SK-N-SH (cell line): ENCODE measurements at regions not wholly inside any gene's neighbourhood (a gene's known extent, or its start where the extent isn't known, plus 50 kb on each side); places are given as distances from the start of the nearest gene placed in this dataset.

Experiments
- CTCF ChIA-PET: fragments of 300-600, 350-600 bp; formaldehyde crosslinking; extraction: SDS; loops from one replicate; lab custom pipeline; 2021; lab: Yijun Ruan, JAX
- POLR2A ChIA-PET: fragments of 350-600 bp; sonication (Branson Sonifier 250); formaldehyde crosslinking; extraction: SDS; loops from one replicate; lab custom pipeline; 2020; ENCODE audit warnings: antibody characterized with exemption, inconsistent platforms; lab: Yijun Ruan, JAX
- DNase-seq: peaks from one replicate; pipeline ENCODE4 v3.0.0; 2012
- H2AFZ ChIP-seq: fragments of 200-600 bp; sonication (generic); 2 replicates; pipeline ENCODE4 v1.8.1; 2016; ENCODE audit warnings: antibody characterized with exemption, mild to moderate bottlenecking, low read depth
- H3F3A ChIP-seq: fragments of 200-600 bp; sonication (generic); replicated peaks from 2 replicates; pipeline ENCODE3; 2016; ENCODE audit warnings: antibody characterized with exemption, mild to moderate bottlenecking; ENCODE audit not compliant: insufficient read depth
- H3K27ac ChIP-seq, 2 experiments: fragments of 200-500 bp in 1 of 2; fragments of 200-600 bp in 1 of 2; sonication (Bioruptor generic) in 1 of 2; sonication (generic), shearing (Covaris generic) in 1 of 2; 2 replicates each; pipeline versions ENCODE4 v1.5.1 to v1.6.1; 2014 to 2016; ENCODE audit warnings: low read depth in 2 of 2, inconsistent platforms in 1 of 2, low read length in 1 of 2, mild to moderate bottlenecking in 1 of 2, mixed read lengths in 1 of 2
- H3K27me3 ChIP-seq: fragments of 200-600 bp; sonication (generic), shearing (Covaris generic); 2 replicates; pipeline ENCODE4 v1.6.1; 2016; ENCODE audit warnings: mixed run types; ENCODE audit not compliant: insufficient read depth
- H3K36me3 ChIP-seq, 2 experiments: fragments of 200-500 bp in 1 of 2; fragments of 200-600 bp in 1 of 2; sonication (Bioruptor generic) in 1 of 2; sonication (generic) in 1 of 2; replicated peaks in 1 of 2; 2 replicates each; pipeline versions ENCODE3 to v1.5.1; 2014 to 2016; ENCODE audit warnings: low read length in 1 of 2, mild to moderate bottlenecking in 1 of 2; ENCODE audit not compliant: insufficient read depth in 2 of 2, control insufficient read depth in 1 of 2
- H3K4me1 ChIP-seq, 2 experiments: fragments of 200-500 bp in 1 of 2; fragments of 200-600 bp in 1 of 2; sonication (Bioruptor generic) in 1 of 2; sonication (generic), shearing (Covaris generic) in 1 of 2; 2 replicates each; pipeline versions ENCODE4 v1.5.1 to v1.6.1; 2014 to 2016; ENCODE audit warnings: low read depth in 1 of 2, low read length in 1 of 2, mixed run types in 1 of 2; ENCODE audit not compliant: insufficient read depth in 2 of 2, control insufficient read depth in 1 of 2
- H3K4me2 ChIP-seq: fragments of 200-600 bp; sonication (generic), shearing (Covaris generic); 2 replicates; pipeline ENCODE4 v1.6.1; 2017; ENCODE audit warnings: mixed run types
- H3K4me3 ChIP-seq, 2 experiments: fragments of 200-500 bp in 1 of 2; fragments of 200-600 bp in 1 of 2; sonication (Bioruptor generic) in 1 of 2; sonication (generic), shearing (Covaris generic) in 1 of 2; 2 replicates each; pipeline versions ENCODE4 v1.5.1 to v1.8.1; 2014 to 2016; ENCODE audit warnings: low read depth in 2 of 2, inconsistent platforms in 1 of 2, low read length in 1 of 2, mild to moderate bottlenecking in 1 of 2, mixed read lengths in 1 of 2, moderate library complexity in 1 of 2
- H3K79me2 ChIP-seq: fragments of 200-600 bp; sonication (generic); 2 replicates; pipeline ENCODE4 v1.8.1; 2017; ENCODE audit warnings: mild to moderate bottlenecking; ENCODE audit not compliant: insufficient read depth
- H3K9ac ChIP-seq: fragments of 200-600 bp; sonication (generic); 2 replicates; pipeline ENCODE4 v1.6.1; 2017; ENCODE audit warnings: mixed run types
- H3K9me2 ChIP-seq: fragments of 200-600 bp; sonication (generic); 2 replicates; pipeline ENCODE4 v1.6.1; 2017; ENCODE audit warnings: mixed run types
- H3K9me3 ChIP-seq: fragments of 200-600 bp; sonication (generic); 2 replicates; pipeline ENCODE4 v1.6.1; 2017; ENCODE audit warnings: mixed run types, mild to moderate bottlenecking, moderate library complexity
- H4K20me1 ChIP-seq: fragments of 200-600 bp; sonication (generic); 2 replicates; pipeline ENCODE4 v1.6.1; 2017; ENCODE audit warnings: mild to moderate bottlenecking, mixed run types; ENCODE audit not compliant: insufficient read depth
- ELF1 ChIP-seq: IDR thresholded peaks from 2 replicates; pipeline ENCODE4 v1.4.0; 2012
- EP300 ChIP-seq, 2 experiments: IDR thresholded peaks; 2 replicates each; pipeline versions ENCODE4 v1.4.0 to v1.6.1; 2012; ENCODE audit warnings: borderline replicate concordance in 1 of 2, low read depth in 1 of 2, low read length in 1 of 2
- EZH2phosphoT487 ChIP-seq: fragments of 200-600 bp; sonication (generic); IDR thresholded peaks from 2 replicates; pipeline ENCODE4 v1.6.1; 2017; ENCODE audit warnings: low read depth, mixed run types, mild to moderate bottlenecking, antibody characterized with exemption, moderate library complexity, borderline replicate concordance
- FOXJ3 ChIP-seq: sonication (generic); formaldehyde crosslinking; IDR thresholded peaks from 2 replicates; pipeline ENCODE4 v1.5.1; 2020; ENCODE audit warnings: mild to moderate bottlenecking, missing genetic modification reagents
- GABPA ChIP-seq: IDR thresholded peaks from 2 replicates; pipeline ENCODE4 v1.4.0; 2012; ENCODE audit warnings: low read depth, mild to moderate bottlenecking
- GATA2 ChIP-seq: sonication (generic); formaldehyde crosslinking; IDR thresholded peaks from 2 replicates; pipeline ENCODE4 v1.5.0; 2020; ENCODE audit warnings: mild to moderate bottlenecking, missing genetic modification reagents
- JUND ChIP-seq: IDR thresholded peaks from 2 replicates; pipeline ENCODE4 v1.4.0; 2012
- NRF1 ChIP-seq: IDR thresholded peaks from 2 replicates; pipeline ENCODE4 v1.6.1; 2012; ENCODE audit warnings: low read depth, mild to moderate bottlenecking, low read length
- RAD21 ChIP-seq: IDR thresholded peaks from 2 replicates; pipeline ENCODE4 v1.6.1; 2012; ENCODE audit warnings: mild to moderate bottlenecking, low read length
- RCOR1 ChIP-seq: fragments of 150-350 bp; IDR thresholded peaks from 2 replicates; pipeline ENCODE4 v1.6.1; 2017; ENCODE audit warnings: antibody characterized with exemption, low read length
- SMC3 ChIP-seq: IDR thresholded peaks from 2 replicates; pipeline ENCODE4 v1.6.1; 2012; ENCODE audit warnings: low read depth, low read length, improper control_type of control experiment
- TAF1 ChIP-seq: IDR thresholded peaks from 2 replicates; pipeline ENCODE4 v1.6.1; 2012; ENCODE audit warnings: low read depth, mild to moderate bottlenecking, low read length, moderate library complexity, borderline replicate concordance
- WGBS: methylation state at CpG from one replicate; pipeline ENCODE4 v1.1.6; 2017; ENCODE audit warnings: low lambda C conversion rate; 5-methylcytosine and 5-hydroxymethylcytosine counted together
- TF ChIP-seq, protein P1 (sequence below): IDR thresholded peaks from 2 replicates; pipeline ENCODE4; 2012
- TF ChIP-seq, protein P2 (sequence below): fragments of 150-350 bp; IDR thresholded peaks from 2 replicates; pipeline ENCODE4 v1.6.1; 2016; ENCODE audit warnings: mild to moderate bottlenecking, low read depth, low read length
- TF ChIP-seq, protein P3 (sequence below): IDR thresholded peaks from 2 replicates; pipeline ENCODE4 v1.4.0; 2012; ENCODE audit warnings: low read depth, borderline replicate concordance
- TF ChIP-seq, protein P4 (sequence below): fragments of 200-600 bp; sonication (generic); IDR thresholded peaks from 2 replicates; pipeline ENCODE4 v1.6.1; 2017; ENCODE audit warnings: antibody characterized with exemption, mild to moderate bottlenecking, moderate library complexity
- TF ChIP-seq, protein P5 (sequence below): fragments of 150-350 bp; IDR thresholded peaks from 2 replicates; pipeline ENCODE4 v1.6.1; 2017; ENCODE audit warnings: antibody characterized with exemption, low read length, low read depth, borderline replicate concordance
- TF ChIP-seq, protein P6 (sequence below): IDR thresholded peaks from 2 replicates; pipeline ENCODE4 v1.4.0; 2012; ENCODE audit warnings: low read depth
- TF ChIP-seq, protein P7 (sequence below): IDR thresholded peaks from 2 replicates; pipeline ENCODE4 v1.4.0; 2012; ENCODE audit warnings: low read depth, borderline replicate concordance

DNA sequence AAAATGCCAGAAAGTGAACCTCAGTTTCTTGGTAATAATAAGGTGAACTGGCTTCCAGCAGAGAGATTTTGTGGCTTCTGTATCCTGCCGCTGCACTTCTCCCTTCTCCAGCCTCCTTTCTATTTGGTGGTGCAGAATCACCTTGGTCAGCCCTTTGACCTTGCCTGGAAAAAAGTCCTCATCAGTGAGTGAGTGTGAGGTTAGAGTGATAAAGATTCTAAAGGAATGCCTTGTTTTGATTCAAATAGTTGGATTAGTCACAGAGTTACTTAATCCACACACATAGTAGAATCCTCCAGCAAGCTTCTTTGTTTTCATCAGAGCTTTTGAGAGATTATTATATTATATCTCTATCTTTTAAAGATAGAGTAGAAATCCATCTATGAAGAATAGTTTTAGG is 140.9 kb downstream of the KCNRG start:
- Histone ChIP-seq H3K9me3 (no peaks in the 10 kb centered on the region), H3K27me3 (no peaks in the 10 kb centered on the region), H3K4me3 (no peak overlapping the region), H4K20me1 (no peaks in the 10 kb centered on the region), H3K4me1 (no peaks in the 10 kb centered on the region; a peak in 1 of 4 replicates), H3F3A (no peaks in the 10 kb centered on the region), H3K27ac (no peak overlapping the region), H3K36me3 (no peaks in the 10 kb centered on the region), H2AFZ (no peak overlapping the region), H3K9ac (no peak overlapping the region), H3K4me2 (no peak overlapping the region), H3K79me2 (no peaks in the 10 kb centered on the region), H3K9me2 (no peaks in the 10 kb centered on the region)
- 86% methylated on average over 1 of the region's 1 CpG for WGBS
- CTCF ChIA-PET = no interaction called here
- TF ChIP-seq NRF1 = no peak
- no peak for TF ChIP-seq SMC3
- TF ChIP-seq TAF1 = no peak
- no peak for TF ChIP-seq RAD21
- TF ChIP-seq, protein P1, sequence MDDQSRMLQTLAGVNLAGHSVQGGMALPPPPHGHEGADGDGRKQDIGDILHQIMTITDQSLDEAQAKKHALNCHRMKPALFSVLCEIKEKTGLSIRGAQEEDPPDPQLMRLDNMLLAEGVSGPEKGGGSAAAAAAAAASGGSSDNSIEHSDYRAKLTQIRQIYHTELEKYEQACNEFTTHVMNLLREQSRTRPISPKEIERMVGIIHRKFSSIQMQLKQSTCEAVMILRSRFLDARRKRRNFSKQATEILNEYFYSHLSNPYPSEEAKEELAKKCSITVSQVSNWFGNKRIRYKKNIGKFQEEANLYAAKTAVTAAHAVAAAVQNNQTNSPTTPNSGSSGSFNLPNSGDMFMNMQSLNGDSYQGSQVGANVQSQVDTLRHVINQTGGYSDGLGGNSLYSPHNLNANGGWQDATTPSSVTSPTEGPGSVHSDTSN = no peak
- no peak for DNase-seq
- POLR2A ChIA-PET = no interaction called here

DNA sequence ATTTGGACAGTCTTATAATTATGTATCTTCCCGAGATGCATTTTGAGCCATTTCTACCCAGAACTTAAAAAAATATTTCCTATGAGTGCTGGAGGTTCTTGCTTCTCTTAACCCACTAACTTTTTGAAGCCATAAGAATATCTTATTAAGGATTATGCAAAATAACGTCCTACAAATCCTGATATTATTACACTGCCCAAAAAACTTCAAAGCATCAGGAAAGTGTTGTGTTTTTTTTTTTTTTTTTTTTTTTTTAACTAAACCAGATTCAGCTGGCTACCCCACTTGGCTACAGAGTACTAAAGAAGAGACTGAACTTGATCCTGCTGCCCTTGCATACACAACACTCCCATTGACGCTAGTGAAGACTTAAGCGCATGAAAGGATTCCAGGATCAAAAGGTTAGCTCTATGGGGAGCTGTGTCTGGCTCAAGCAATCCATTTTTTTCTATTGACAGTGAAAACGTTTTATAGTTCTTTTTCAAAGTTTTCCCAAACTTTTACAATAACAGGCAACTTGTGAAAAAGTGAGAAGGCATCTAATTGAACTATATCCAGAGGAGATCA is 141.4 kb downstream of the KCNRG start:
- H3K9me2 ChIP-seq = no peaks in the 10 kb centered on the region
- ChIA-PET POLR2A (no interaction called here), CTCF (interaction anchor here (0.6 kb wide), 1 partner anchor 723 kb away, joined by 3 read pairs; no protein-coding TSS in a partner anchor)
- no peak overlapping the region for H3K9ac ChIP-seq
- H3K4me3 ChIP-seq = no peak overlapping the region
- no peak overlapping the region for H3K4me2 ChIP-seq
- no peaks in the 10 kb centered on the region for H3K27me3 ChIP-seq
- no peaks in the 10 kb centered on the region for H3K79me2 ChIP-seq
- H3K9me3 ChIP-seq = no peaks in the 10 kb centered on the region
- no peaks in the 10 kb centered on the region for H3F3A ChIP-seq
- no peaks in the 10 kb centered on the region for H4K20me1 ChIP-seq
- TF ChIP-seq TAF1 (no peak), FOXJ3 (CRISPR knock-in tag) (no peak), NRF1 (no peak), ELF1 (no peak), GABPA (no peak), EP300 (IDR thresholded peaks at IDR 0.05; ENCODE audit: borderline replicate concordance in 1 of 2, low read depth in 1 of 2, low read length in 1 of 2) (no peak), RAD21 (no peak), EZH2phosphoT487 (no peak), RCOR1 (no peak), GATA2 (CRISPR knock-in tag) (no peak), JUND (no peak)
- TF ChIP-seq, protein P2, sequence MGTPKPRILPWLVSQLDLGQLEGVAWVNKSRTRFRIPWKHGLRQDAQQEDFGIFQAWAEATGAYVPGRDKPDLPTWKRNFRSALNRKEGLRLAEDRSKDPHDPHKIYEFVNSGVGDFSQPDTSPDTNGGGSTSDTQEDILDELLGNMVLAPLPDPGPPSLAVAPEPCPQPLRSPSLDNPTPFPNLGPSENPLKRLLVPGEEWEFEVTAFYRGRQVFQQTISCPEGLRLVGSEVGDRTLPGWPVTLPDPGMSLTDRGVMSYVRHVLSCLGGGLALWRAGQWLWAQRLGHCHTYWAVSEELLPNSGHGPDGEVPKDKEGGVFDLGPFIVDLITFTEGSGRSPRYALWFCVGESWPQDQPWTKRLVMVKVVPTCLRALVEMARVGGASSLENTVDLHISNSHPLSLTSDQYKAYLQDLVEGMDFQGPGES = no peak
- TF ChIP-seq, protein P3, sequence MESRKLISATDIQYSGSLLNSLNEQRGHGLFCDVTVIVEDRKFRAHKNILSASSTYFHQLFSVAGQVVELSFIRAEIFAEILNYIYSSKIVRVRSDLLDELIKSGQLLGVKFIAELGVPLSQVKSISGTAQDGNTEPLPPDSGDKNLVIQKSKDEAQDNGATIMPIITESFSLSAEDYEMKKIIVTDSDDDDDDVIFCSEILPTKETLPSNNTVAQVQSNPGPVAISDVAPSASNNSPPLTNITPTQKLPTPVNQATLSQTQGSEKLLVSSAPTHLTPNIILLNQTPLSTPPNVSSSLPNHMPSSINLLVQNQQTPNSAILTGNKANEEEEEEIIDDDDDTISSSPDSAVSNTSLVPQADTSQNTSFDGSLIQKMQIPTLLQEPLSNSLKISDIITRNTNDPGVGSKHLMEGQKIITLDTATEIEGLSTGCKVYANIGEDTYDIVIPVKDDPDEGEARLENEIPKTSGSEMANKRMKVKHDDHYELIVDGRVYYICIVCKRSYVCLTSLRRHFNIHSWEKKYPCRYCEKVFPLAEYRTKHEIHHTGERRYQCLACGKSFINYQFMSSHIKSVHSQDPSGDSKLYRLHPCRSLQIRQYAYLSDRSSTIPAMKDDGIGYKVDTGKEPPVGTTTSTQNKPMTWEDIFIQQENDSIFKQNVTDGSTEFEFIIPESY = no peak
- TF ChIP-seq, protein P4, sequence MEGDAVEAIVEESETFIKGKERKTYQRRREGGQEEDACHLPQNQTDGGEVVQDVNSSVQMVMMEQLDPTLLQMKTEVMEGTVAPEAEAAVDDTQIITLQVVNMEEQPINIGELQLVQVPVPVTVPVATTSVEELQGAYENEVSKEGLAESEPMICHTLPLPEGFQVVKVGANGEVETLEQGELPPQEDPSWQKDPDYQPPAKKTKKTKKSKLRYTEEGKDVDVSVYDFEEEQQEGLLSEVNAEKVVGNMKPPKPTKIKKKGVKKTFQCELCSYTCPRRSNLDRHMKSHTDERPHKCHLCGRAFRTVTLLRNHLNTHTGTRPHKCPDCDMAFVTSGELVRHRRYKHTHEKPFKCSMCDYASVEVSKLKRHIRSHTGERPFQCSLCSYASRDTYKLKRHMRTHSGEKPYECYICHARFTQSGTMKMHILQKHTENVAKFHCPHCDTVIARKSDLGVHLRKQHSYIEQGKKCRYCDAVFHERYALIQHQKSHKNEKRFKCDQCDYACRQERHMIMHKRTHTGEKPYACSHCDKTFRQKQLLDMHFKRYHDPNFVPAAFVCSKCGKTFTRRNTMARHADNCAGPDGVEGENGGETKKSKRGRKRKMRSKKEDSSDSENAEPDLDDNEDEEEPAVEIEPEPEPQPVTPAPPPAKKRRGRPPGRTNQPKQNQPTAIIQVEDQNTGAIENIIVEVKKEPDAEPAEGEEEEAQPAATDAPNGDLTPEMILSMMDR = no peak
- TF ChIP-seq, protein P5, sequence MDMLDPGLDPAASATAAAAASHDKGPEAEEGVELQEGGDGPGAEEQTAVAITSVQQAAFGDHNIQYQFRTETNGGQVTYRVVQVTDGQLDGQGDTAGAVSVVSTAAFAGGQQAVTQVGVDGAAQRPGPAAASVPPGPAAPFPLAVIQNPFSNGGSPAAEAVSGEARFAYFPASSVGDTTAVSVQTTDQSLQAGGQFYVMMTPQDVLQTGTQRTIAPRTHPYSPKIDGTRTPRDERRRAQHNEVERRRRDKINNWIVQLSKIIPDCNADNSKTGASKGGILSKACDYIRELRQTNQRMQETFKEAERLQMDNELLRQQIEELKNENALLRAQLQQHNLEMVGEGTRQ = no peak
- TF ChIP-seq, protein P6, sequence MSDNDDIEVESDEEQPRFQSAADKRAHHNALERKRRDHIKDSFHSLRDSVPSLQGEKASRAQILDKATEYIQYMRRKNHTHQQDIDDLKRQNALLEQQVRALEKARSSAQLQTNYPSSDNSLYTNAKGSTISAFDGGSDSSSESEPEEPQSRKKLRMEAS = no peak
- TF ChIP-seq, protein P7, sequence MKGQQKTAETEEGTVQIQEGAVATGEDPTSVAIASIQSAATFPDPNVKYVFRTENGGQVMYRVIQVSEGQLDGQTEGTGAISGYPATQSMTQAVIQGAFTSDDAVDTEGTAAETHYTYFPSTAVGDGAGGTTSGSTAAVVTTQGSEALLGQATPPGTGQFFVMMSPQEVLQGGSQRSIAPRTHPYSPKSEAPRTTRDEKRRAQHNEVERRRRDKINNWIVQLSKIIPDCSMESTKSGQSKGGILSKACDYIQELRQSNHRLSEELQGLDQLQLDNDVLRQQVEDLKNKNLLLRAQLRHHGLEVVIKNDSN = no peak
- H3K27ac ChIP-seq = no peak overlapping the region
- H2AFZ ChIP-seq = no peak overlapping the region
- H3K36me3 ChIP-seq = no peaks in the 10 kb centered on the region
- DNase-seq = no peak
- H3K4me1 ChIP-seq = no peaks in the 10 kb centered on the region; a peak in 1 of 4 replicates
- WGBS = 73% methylated on average over 5 of the region's 5 CpGs
